Amygdala (tissue), 56 donors: ENCODE measurements at regions not wholly inside any gene's neighbourhood (a gene's known extent, or its start where the extent isn't known, plus 50 kb on each side); places are given as distances from the start of the nearest gene placed in this dataset.
"Not testable (repeated sequence)": the region's sequence is repeated elsewhere in the genome, so short reads cannot be mapped to it uniquely, and the experiment has no call there.

Experiments
- DNase-seq, 56 donors: peaks; one replicate each; lab custom pipeline; 2025; lab: John Stamatoyannopoulos, UW

DNA sequence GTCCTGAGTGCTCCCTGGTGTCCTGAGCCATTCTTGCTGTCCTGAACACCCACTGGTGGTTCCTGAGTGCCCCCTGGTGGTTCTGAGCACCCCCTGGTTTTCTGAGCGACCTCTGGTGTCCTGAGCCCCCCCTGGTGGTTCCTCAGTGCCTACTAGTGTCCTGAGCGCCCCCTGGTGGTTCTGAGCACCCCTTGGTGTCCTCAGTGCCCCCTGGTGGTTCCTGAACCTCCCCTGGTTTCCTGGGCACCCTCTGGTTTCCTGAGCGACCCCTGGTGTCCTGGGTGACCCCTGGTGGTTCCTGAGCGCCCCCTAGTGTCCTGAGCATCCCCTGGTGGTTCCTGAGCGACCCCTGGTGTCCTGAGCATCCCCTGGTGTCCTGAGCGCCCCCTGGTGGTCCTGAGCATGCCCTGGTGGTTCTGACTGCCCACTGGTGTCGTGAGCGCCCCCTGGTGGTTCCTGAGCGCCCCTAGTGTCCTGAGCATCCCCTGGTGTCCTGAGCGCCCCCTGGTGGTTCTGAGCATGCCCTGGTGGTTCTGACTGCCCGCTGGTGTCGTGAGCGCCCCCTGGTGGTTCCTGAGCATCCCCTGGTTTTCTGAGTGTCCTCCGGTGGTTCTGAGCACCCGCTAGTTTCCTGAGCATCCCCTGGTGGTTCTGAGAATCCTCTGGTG, 473.1 kb downstream of the TMEM121 start:
- peak in 12 of 56 donors; percentile 1 to 50 (median 8) for DNase-seq

DNA sequence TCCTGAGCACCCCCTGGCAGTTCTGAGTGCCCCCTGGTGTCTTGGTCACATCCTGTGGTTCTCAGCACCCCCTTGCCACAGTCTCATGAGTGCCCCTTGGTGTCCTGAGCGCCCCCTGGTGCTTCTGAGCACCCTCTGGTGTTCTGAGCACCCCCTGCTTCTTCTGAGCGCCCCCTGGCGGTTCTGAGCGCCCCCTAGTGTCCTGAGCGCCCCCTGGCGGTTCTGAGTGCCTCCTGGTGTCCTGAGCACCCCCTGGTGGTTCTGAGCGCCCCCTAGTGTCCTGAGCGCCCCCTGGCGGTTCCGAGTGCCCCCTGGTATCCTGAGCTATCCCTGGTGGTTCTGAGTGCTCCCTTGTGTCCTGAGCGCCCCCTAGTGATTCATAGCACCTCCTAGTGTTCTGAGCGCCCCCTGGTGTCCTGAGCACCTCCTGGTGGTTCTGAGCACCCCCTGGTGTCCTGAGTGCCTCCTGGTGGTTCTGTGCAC, 473.7 kb downstream of the TMEM121 start:
- not testable (repeated sequence) for DNase-seq

DNA sequence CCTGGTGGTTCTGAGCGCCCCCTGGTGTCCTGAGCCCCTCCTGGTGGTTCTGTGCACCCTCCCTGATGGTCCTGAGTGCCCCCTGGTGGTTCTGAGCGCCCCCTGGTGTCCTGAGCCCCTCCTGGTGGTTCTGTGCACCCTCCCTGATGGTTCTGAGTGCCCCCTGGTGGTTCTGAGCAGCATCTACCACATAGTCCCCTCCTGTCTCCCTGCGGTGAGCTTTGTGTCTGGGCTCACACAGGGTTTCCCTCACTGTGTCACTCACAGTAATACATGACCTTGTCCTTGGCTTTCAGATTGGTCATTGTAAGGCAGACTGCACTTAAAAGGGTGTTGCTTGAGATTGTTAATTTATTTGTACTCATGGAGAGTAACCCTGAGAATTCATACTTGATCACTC, 474.9 kb downstream of the TMEM121 start:
- DNase-seq, result not testable (repeated sequence)

DNA sequence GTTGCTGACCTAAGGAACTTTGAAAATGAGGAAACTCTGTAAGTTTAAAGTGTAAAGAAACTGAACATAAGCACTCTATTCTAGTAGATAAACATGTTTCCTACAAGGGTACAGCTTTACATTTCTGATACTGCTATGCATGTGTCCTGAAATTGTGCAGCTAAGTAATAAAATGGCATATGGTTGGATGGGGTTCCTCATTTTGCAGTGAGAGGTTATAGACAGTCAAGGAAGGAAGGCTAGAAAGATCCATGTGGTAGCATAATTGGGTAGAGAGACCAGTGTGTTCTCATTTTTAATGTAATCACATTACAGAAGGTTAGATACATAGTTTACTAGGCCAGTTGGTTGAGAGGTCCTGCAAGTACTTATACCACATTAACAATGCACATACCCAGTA, 477.0 kb downstream of the TMEM121 start:
- no peak for DNase-seq

DNA sequence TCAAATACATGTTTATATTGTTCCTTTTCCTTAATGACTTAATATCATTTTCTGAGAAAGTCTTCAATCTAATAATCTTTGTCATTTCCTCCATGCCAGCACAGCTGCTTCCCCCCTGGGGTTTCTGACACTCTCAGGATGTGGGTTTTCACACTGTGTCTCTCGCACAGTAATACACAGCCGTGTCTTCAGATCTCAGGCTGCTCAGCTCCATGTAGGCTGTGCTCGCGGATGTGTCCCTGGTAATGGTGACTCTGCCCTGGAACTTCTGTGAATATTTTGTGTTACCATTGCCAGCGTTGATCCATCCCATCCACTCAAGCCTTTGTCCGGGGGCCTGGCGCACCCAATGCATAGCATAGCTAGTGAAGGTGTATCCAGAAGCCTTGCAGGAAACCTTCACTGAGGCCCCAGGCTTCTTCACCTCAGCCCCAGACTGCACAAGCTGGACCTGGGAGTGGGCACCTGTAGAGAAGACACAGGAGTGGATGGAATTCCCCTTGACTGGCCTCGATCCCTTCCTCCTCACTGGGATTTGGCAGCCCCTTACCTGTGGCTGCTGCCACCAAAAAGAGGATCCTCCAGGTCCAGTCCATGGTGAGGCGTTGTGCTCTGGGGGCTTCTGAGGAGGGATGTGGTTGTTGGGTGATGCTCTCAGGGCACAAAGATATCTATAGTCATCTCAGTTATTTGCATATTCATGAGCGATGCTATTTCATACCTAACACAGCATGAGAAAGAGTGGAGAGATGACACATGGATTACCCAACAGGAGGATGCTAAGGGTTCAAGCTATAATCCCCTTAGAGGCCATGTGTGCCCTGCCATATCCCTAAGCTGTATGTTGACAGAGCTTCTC, 478.8 kb downstream of the TMEM121 start:
- not testable (repeated sequence) for DNase-seq

DNA sequence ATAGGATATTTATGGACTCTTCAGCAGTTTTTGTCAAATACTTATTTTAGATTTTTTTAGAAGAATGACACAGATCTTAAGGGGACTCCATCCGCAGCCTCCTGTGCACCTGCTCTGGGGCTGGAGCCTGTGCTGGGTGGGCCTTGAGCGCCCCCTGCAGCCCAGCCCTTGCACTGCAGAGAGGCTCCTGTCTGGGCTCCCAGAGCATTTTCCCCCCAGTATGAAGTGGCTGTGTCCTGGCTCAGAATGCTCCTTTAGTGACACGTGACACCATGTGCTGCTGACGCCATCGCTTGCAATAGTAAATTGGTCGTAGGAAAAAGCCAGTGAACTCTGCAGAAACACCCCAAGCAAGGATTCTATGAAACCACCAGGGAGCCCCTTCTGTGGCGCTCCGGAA, 479.7 kb downstream of the TMEM121 start:
- not testable (repeated sequence) for DNase-seq

DNA sequence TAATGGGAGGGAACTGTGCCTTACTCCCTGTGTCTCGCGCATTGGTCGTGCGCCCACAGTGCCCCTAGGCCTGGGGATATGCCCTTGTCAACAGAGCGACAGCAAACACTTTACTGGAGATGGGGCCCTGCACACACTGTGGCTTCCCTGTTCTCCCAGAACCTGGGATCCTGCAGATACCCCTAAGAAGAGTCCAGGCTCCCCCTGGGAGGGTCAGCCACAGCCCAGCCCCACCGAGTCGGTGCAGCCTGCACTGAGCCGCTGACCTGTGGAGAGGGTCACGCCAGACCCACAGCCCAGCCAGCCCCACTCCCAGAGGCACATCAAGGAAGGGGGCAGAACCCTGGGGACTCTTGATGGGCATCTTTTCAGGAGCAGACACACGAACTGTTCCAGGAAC, 480.3 kb downstream of the TMEM121 start:
- DNase-seq, result not testable (repeated sequence)

DNA sequence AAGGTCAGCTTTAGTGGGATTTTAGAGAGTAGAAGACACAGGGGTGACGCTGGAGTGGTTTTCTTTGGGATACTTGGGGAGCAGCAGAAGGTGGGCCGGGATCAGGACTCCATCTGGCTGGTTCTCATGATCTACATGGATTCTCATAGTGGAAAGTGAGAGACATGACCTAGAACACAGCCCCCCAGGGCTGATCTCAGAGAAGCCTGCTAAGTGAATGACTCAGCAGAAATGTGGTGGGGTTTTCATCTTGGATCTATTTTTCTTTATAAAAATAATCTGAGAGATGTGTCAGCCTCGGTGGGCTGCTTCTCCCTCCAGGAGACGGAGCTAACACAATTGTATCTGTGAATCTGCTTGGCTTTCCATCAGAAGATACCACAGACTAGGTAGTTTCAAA, 484.4 kb downstream of the TMEM121 start:
- no peak for DNase-seq

DNA sequence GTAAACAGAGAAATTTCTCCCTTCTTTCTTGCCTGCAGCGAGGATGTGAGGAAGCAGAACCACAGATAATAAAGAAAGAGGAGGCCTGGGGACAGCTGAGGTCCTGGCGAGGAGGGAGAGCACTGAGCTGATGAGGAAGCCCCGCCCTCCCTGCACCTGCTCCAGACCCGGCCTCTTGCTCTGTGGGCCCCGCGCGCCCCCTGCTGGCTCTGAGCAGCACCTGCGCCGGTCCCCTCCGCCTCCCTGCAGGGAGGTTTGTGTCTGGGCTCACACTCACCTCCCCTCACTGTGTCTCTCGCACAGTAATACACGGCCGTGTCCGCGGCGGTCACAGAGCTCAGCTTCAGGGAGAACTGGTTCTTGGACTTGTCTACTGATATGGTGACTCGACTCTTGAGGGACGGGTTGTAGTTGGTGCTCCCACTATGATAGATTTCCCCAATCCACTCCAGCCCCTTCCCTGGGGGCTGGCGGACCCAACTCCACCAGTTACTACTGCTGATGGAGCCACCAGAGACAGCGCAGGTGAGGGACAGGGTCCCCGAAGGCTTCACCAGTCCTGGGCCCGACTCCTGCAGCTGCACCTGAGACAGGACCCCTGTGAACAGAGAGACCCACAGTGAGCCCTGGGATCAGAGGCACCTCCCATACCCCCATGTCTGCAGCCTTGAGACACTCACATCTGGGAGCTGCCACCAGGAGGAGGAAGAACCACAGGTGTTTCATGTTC, 485.4 kb downstream of the TMEM121 start:
- DNase-seq, result peak in 2 of 56 donors; percentile 2 to 23

DNA sequence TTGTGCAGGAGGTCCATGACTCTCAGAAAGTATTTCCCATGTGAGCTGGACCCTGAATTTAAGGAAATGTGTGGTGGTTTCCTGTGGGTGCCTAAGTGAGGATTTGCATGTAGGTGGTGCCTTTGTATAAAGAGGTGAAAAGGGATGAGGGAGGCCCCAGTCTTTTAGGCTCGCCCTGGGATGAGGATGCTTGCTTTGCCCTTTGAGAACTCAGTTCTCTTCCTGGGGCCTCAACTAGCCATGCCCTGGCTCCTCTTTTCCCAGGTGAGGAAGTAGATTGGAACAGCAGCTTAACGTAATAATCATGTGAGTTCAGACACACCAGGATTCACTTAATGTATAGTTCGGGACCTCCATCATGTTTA, 486.0 kb downstream of the TMEM121 start:
- DNase-seq, result not testable (repeated sequence)

DNA sequence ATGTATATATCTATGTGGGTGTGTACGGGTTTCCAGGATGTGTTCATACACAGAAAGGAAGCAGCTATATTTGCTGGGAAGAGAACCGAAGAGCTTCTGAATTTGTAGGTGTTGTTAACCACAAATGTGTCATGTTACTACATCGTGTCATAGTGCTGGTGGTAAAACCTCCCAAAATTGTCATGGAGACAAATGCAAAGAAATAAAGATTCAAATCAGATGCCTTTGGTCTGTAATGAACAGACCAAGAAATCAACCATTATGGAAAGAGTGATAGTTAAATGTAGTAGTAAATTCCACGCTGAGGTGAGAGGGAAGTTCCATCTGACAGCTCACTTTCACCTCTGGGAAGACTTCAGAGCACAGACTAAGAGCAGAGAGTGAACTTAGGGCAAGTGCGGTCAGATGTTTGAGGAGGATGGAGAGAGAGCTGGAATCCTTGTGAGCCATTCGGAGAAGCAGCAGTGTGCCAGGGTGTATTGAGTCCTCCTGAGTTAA, 487.5 kb downstream of the TMEM121 start:
- DNase-seq, result no peak

DNA sequence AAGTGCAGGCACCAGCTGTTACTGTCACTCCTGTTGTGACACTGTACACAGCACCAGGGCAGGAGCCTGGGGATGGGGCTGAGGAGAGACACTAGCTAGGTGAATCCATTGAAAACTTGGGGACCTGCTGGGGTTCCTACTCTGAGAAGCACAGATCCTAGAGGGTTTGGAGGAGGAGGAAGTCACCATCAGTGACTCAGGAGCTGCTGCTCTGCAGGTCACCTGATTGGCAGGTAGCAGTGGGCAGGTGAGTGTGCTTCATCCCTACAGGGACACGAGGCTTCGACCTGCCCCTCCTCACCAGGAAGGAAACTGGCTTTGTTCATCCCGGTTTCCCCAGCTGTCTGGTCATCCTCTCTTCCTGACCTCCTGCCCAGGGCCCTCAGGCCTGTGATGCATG, 491.6 kb downstream of the TMEM121 start:
- DNase-seq, result not testable (repeated sequence)

DNA sequence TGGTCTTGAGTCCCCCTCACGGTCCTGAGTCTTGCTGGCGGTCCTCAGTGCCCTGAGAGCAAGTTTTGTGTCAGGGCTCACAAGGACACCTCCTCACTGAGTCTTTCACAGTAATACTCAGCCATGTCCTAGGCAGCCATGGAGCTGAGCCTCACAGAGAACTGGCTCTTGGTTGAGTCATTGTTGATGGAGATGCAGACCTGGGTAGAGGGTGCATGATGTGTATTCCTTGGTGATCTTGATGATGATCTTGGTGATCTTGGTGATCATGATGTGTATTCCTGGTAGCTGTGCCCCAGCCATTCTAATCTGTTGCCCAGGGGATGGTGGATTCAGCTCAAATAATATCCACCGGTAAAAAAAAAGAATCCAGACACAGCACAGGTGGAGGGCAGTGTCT, 495.4 kb downstream of the TMEM121 start:
- DNase-seq, result no peak

DNA sequence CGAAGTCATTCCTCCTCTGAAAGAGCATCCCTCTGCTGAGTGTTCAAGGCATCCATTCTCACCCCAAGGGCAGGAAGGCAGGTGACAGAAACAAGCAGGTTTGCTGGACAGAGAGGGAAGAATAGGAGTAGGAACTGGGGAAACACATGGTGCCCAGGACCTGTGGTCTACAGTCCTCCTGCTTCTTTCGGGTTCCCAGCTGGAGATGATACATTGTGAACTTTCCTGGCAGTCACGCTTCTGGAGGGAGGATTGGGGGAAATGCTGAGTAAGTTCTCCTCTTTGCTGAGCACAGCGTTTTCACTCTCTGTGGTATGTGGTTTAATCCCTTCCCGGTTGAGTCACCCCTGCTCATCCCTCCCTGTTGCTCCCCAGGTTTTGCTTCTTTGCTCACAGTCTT, 496.3 kb downstream of the TMEM121 start:
- not testable (repeated sequence) for DNase-seq

DNA sequence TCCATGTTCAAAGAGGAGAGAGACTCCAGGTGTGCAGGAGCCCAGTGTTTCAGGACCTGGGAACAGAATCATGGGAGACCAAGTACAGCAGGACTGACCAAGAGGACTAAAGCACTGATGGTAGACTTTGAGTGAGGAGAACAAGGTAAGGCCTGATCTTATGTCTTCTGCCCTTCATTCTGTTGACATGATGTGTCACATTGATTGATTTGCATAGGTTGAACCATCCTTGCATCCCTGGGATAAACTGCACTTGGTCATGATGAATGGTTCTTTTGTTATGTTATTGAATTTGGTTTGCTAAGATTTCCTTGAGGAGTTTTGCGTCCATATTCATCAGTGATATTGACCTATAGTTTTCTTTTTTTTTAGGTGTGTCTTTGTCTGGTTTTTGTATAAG, 497.0 kb downstream of the TMEM121 start:
- DNase-seq, result no peak

DNA sequence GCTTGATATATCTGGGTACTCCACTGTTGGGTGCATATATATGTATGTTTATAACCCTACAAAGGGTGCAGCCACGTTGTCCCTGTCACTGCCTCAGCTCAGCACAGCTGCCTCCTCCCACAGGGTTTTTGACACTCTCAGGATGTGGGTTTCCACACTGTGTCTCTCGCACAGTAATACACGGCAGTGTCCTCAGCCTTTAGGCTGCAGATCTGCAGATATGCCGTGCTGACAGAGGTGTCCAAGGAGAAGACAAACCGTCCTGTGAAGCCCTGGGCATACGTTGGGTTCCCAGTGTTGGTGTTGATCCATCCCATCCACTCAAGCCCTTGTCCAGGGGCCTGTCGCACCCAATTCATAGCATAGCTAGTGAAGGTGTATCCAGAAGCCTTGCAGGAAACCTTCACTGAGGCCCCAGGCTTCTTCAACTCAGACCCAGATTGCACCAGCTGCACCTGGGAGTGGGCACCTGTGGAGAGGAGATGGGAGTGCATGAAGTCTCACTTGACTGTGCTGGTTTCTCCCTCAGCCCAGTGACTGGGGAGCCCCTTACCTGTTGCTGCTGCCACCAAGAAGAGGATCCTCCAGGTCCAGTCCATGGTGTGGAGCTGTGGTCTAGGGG, 498.7 kb downstream of the TMEM121 start:
- no peak for DNase-seq

DNA sequence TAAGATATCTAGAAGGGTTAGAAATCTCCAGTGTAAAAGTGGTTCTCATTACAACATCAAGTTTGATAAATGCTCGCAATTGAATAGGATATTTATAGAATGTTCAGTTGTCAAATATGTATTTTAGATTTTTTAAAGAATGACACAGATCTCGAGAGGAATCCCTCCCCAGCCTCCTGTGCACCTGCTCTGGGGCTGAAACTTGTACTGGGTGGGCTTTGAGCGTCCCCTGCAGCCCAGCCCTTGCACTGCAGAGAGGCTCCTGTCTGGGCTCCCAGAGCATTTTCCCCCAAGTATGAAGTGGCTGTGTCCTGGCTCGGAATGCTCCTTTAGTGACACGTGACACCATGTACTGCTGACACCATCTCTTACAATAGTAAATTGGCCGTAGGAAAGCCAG, 499.6 kb downstream of the TMEM121 start:
- DNase-seq, result no peak

DNA sequence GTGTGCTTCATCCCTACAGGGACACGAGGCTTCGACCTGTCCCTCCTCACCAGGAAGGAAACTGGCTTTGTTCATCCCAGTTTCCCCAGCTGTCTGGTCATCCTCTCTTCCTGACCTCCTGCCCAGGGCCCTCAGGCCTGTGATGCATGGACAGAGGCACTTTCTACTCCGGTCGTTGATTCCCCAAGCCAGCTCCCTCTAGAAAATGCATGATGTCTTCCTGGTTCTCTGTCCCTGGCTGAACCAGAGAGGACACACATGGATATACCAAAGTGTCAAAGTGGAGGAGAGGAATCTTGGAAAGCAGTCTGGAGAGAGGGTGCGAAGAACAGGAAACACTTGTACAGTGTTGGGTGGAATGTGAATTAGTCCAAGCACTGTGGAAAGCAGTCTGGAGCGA, 501.4 kb downstream of the TMEM121 start:
- DNase-seq, result not testable (repeated sequence)

DNA sequence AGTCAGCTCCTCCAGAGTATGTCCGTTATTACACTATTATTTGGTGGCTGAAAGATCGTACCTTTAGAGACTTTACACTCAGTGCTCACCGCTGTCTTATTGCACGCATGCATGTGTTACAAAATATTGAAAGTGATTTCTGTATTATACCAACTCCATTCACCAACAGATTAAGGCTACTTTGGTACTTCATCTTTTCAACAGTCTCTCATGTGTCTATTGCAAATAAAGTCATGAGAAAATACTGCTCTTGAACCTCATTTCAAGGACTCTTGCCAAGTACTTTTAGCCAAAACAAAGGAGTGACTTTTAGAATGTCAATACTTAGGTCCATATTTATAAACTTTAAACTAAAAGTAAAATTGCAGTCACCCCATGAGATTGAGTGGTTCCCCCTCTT, 503.6 kb downstream of the TMEM121 start:
- DNase-seq, result no peak

DNA sequence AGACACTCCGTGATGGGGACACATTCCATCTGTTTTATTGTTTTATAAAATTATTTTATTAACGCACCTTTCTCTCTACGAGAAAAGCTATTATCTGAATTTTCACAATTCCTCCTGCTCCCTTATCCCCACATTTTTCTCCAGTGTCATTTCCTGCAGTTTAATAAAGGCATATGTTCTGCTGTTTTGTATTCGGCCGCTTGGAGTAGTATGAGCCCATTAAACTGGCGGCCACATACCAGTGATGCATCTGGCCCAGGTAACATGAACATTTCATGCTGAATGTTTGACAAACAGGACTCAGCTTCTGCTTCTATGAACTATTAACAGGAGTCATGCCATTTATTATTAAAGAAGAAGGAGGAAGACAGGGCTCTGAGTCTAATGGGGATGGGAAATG, 511.0 kb downstream of the TMEM121 start:
- DNase-seq, result no peak

DNA sequence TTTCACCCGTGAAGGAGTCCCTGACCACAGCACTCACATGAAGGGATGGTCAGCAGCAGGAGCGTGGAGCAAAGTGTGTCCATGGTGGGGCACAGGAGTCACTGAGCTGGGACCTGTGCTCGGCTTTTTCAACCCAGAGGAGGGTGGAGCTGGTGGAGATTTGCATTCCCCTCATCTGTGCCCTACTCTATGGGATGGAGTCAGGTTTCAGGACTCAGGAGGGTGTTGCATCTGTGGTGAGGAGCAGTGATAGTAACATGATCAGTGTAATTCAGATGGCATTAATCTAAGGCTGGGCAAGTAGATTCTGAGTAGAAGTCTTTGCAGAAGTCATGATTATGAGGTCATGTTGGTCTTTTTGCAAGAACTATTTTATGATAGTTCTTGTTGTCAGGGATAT, 511.9 kb downstream of the TMEM121 start:
- no peak for DNase-seq
